NOMO-1 treated with DMSO at 0.1 percent for 48 hours (cell line): ENCODE measurements at regions not wholly inside any gene's neighbourhood (a gene's known extent, or its start where the extent isn't known, plus 50 kb on each side); places are given as distances from the start of the nearest gene placed in this dataset.

Experiments
- DNase-seq: peaks from one replicate; lab custom pipeline; 2025; ENCODE audit not compliant: unreplicated experiment; lab: John Stamatoyannopoulos, UW

- no peak for DNase-seq
Observed at GRCh38 chr2:220041447-220041846, 414.0 kb downstream of the SLC4A3 start.

DNA sequence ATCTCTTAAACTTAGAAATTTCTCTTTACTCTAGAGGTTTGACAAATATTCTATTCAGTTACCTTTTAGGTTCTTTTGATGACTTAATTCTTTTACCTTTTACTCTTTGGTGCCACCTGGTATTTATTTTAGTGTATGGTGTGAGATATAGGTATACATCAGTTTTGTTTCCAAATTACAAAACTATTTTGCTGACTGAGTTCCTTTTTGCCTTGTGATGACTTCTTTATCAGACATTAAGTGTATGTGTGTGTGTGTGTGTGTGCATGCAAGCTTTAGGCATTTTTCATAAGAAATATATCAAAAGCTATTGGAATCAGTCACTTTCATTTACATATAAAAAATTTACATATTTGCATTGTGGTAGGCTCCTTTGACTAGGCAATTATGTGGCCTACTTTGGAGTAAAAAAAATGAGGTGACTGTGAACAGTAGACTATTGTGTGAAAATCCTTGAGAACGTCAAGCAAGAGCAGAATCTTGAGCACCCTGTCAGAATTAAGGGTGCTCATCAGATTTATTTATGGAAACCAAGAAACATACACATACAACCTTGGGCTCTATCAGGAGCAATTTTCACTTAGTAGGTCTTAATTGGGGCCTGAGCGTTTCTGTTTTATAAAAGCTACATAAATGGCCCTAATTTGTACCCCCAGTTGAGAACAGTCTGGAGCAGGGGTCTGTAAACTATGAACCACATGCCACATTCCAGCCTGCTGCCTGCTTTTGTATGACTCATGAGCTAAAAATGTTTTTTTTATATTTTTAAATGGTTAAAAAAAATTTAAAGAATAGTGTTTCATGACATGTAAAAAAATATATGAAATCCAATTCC, 415.9 kb downstream of the SLC4A3 start:
- DNase-seq = no peak

- no peak for DNase-seq
Observed at GRCh38 chr2:220043990-220044335, 416.5 kb downstream of the SLC4A3 start.

- no peak for DNase-seq
Observed at GRCh38 chr2:220044383-220044782, 417.0 kb downstream of the SLC4A3 start.

GRCh38 chr2:220046507-220046906, 419.1 kb downstream of the SLC4A3 start:
- DNase-seq = no peak

DNA sequence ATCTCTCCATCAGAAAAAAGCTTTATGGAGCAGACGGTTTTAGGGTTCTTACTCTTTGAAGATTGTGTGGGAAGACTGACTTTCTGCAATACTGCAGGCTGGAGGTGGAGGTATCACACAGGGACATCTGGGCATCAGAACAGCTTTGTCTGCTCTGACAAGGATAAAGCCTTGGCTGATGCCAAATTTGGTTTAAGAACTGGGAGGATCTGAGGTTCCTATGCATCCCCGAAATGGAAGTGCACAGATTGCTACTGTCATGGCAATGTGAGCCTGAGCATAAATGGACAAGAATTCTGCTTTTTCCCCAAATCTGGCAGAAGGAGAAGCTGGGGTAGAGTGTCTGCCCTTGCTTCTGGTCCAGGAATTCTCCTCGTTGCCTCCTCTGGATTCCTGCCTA, 424.3 kb downstream of the SLC4A3 start:
- no peak for DNase-seq

GRCh38 chr2:220053919-220054318, 426.5 kb downstream of the SLC4A3 start:
- DNase-seq = no peak

GRCh38 chr2:220057391-220057790, 430.0 kb downstream of the SLC4A3 start:
- no peak for DNase-seq

- no peak for DNase-seq
Observed at GRCh38 chr2:220057916-220058315, 430.5 kb downstream of the SLC4A3 start.

DNA sequence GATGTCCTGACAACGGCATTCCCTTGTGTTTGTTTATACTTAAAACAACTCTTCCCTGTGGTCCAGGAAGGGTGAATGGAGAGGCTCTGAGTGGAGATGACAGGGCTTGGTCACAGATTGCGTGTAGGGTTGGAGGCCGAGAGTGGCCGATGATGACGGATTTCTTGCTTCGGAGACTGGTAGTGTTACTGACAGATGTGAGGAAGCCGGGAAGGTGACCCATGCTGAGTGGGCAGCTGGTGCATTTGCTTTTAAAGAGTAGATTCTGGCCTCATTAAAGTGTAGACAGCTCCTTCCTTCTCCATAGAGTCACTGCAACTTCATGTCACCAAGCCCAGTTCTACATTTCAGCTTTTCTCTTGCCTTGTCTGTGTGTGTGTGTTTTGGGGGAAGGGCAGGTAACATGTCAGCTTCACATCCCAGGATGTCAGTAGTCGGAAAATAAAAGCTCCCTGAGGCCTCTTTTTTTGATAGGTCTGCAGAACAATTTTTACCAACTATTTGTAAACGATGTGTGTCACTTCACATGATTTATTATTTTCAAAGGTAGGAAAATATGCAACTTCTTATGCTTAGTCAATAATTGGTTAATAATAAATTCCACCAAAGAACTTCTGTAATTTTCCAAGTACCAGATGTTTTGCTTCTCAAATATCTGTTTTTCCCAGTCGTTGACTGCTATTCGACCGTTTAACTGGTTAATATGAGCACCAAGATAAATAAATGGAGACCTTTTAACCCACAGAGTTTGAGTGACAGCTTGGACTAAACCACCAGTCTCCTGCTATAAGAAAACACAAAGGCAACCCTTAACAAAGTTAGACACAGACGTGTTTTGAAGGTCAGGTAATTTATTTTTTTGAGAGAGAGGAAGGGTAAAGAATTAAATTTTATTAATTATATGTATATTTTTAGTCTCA, 436.9 kb downstream of the SLC4A3 start:
- DNase-seq = no peak

DNA sequence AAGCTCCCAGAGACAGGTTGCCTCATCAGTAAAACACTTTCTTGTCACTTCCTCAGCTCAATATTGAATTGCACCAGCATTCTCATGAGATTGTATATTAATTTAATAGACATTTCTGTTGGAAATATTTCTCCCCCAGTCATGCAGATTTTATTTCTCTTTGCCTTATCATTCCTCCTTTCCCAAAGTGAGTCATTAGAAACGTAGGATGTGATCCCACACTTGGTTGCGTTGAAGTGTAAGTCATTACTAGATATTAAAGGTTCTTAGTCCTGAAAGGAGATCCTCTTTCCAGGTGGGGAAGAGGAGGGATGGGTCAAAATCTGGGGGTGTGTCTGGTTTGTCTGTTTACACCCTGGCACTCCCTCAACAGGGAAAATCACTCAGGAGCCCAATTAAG, 438.2 kb downstream of the SLC4A3 start:
- no peak for DNase-seq

GRCh38 chr2:220068846-220069245, 441.4 kb downstream of the SLC4A3 start:
- DNase-seq = no peak

DNA sequence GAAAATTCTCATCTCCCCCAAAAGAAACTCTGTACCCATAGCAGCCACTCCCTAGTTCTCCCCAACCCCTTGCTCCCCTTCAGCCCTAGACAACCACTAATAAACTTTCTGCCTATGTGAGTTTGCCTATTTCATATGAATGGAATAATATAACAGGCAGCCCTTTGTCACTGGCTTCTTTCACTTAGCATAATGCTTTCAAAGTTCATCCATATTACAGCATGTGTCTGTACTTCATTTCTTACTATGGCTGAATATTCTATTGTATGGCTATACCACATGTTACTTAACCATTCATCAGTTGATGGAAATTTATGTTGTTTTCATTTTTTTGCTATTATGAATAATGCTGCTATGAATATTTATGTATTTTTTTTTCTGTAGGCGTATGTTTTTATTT, 442.9 kb downstream of the SLC4A3 start:
- DNase-seq = no peak

GRCh38 chr2:220071696-220072095, 444.3 kb downstream of the SLC4A3 start:
- DNase-seq = no peak

- no peak for DNase-seq
Observed at GRCh38 chr2:220072669-220073220, 445.3 kb downstream of the SLC4A3 start.

GRCh38 chr2:220075835-220076234, 448.4 kb downstream of the SLC4A3 start:
- DNase-seq = no peak

DNA sequence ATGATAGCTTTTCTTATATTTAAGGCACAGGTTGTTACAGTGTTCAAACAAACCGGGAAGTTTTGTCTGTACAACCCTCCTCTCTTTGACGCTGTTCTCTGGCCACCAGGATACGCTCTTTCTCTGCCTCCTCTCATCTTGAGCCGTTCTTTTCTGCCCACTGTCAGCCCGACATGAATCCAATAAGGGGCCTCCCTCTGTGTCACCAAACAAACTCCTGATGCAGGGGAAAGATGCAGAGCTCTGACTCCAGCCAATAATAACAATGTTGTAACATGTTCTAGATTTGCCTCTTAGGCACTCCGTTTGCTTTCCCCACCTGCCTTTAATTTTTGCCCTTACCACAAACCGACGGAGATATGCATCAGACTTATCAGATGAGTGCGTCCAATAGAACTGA, 449.3 kb downstream of the SLC4A3 start:
- DNase-seq = no peak

DNA sequence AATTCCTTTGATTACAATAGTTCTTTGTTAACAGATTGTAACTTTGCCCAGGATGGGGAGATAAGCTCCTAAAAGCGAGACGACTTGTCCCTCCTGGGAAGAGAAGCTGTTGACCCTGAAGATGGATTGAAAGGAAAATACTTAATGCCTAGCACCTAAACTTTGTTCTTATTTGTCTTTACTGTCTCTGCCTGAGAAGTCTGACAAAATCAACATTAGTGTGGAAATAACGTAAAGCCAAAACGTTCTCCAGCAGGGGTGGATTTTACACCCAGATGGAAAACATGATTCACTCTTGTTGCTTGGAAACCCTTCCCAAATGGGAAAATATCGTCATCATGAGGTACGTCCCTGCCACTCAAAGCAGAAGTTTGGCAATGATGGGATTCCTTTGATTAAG, 450.1 kb downstream of the SLC4A3 start:
- no peak for DNase-seq

GRCh38 chr2:220078439-220078838, 451.0 kb downstream of the SLC4A3 start:
- no peak for DNase-seq

GRCh38 chr2:220079595-220079994, 452.2 kb downstream of the SLC4A3 start:
- DNase-seq = no peak

GRCh38 chr2:220081171-220081570, 453.7 kb downstream of the SLC4A3 start:
- DNase-seq = no peak

DNA sequence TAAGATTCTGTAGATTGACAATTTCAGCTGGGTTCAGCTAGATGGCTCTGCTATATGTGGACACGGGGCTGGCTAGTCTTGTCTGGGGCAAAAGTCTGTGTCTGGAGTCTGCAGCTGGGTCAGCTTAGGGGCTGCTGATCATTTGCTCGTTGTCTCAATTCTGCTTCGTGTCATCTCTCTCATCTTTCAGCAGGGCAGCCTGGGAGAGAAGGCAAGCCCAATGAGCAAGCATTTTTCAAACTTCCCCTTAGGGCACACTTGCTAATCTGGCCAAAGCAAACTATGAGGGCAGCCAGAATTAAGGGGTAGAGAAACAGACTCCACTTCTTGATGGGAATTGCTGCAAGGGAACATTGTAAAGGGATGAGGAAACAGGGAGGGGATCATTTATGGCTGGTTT, 462.6 kb downstream of the SLC4A3 start:
- peak; percentile 34 for DNase-seq
